Activated naive CD8-positive, alpha-beta T cell (primary cell): ENCODE measurements at regions not wholly inside any gene's neighbourhood (a gene's known extent, or its start where the extent isn't known, plus 50 kb on each side); places are given as distances from the start of the nearest gene placed in this dataset.

Experiments
- H3K27ac Mint-ChIP-seq: one replicate; pipeline ENCODE4 v1.8.0; 2021; ENCODE audit warnings: mixed read lengths
- H3K27me3 Mint-ChIP-seq: one replicate; pipeline ENCODE4 v1.8.0; 2021; ENCODE audit warnings: mixed read lengths
- H3K36me3 Mint-ChIP-seq: one replicate; pipeline ENCODE4 v1.8.0; 2021; ENCODE audit warnings: mixed read lengths
- H3K4me1 Mint-ChIP-seq: one replicate; pipeline ENCODE4 v1.8.0; 2021; ENCODE audit warnings: low read depth, mixed read lengths
- H3K4me3 Mint-ChIP-seq: one replicate; pipeline ENCODE4 v1.8.0; 2021; ENCODE audit warnings: mild to moderate bottlenecking, mixed read lengths
- H3K9me3 Mint-ChIP-seq: one replicate; pipeline ENCODE4 v1.8.0; 2021; ENCODE audit warnings: low read depth, mixed read lengths

- Mint-ChIP-seq H3K9me3 (peaks cover 5% of the 10 kb centered on the region), H3K4me1 (no peaks in the 10 kb centered on the region), H3K27me3 (no peaks in the 10 kb centered on the region), H3K27ac (no peak overlapping the region), H3K4me3 (no peak overlapping the region), H3K36me3 (no peaks in the 10 kb centered on the region)
Measured at GRCh38 chr4:188691811-188692210, 552.6 kb downstream of the TRIML1 start.

GRCh38 chr4:188695261-188695660 is 556.0 kb downstream of the TRIML1 start:
- Mint-ChIP-seq H3K4me3 (no peak overlapping the region), H3K27ac (no peak overlapping the region), H3K27me3 (no peaks in the 10 kb centered on the region), H3K4me1 (no peaks in the 10 kb centered on the region), H3K9me3 (peaks cover 4% of the 10 kb centered on the region), H3K36me3 (no peaks in the 10 kb centered on the region)

- Mint-ChIP-seq H3K4me3 (no peak overlapping the region), H3K4me1 (no peaks in the 10 kb centered on the region)
Measured at GRCh38 chr4:188697243-188697642, 558.0 kb downstream of the TRIML1 start.

GRCh38 chr4:188701952-188702351 is 562.7 kb downstream of the TRIML1 start:
- Mint-ChIP-seq H3K9me3 (peaks cover 4% of the 10 kb centered on the region), H3K36me3 (no peaks in the 10 kb centered on the region), H3K4me1 (no peaks in the 10 kb centered on the region), H3K27me3 (no peaks in the 10 kb centered on the region), H3K27ac (no peak overlapping the region), H3K4me3 (no peak overlapping the region)

More at GRCh38 chr4:188697243-188697642, 558.0 kb downstream of the TRIML1 start:
- peaks cover 4% of the 10 kb centered on the region for H3K9me3 Mint-ChIP-seq
- no peaks in the 10 kb centered on the region for H3K27me3 Mint-ChIP-seq
- no peak overlapping the region for H3K27ac Mint-ChIP-seq
- H3K36me3 Mint-ChIP-seq = no peaks in the 10 kb centered on the region

- Mint-ChIP-seq H3K27me3 (no peaks in the 10 kb centered on the region), H3K4me3 (no peak overlapping the region), H3K27ac (no peak overlapping the region), H3K9me3 (no peaks in the 10 kb centered on the region), H3K4me1 (no peaks in the 10 kb centered on the region), H3K36me3 (no peaks in the 10 kb centered on the region)
Measured at GRCh38 chr4:188704288-188704687, 565.0 kb downstream of the TRIML1 start.

GRCh38 chr4:188707036-188707435 is 567.8 kb downstream of the TRIML1 start:
- Mint-ChIP-seq H3K36me3 (no peaks in the 10 kb centered on the region), H3K4me1 (no peaks in the 10 kb centered on the region), H3K9me3 (no peaks in the 10 kb centered on the region), H3K27ac (no peak overlapping the region), H3K4me3 (no peak overlapping the region), H3K27me3 (no peaks in the 10 kb centered on the region)

GRCh38 chr4:188714501-188714900 is 575.3 kb downstream of the TRIML1 start:
- no peaks in the 10 kb centered on the region for H3K27me3 Mint-ChIP-seq
- H3K36me3 Mint-ChIP-seq = no peaks in the 10 kb centered on the region
- H3K4me1 Mint-ChIP-seq = no peaks in the 10 kb centered on the region
- no peak overlapping the region for H3K4me3 Mint-ChIP-seq
- H3K27ac Mint-ChIP-seq = no peak overlapping the region
- H3K9me3 Mint-ChIP-seq = peaks cover 8% of the 10 kb centered on the region

- no peaks in the 10 kb centered on the region for H3K36me3 Mint-ChIP-seq
- H3K4me3 Mint-ChIP-seq = no peak overlapping the region
- H3K4me1 Mint-ChIP-seq = no peaks in the 10 kb centered on the region
- H3K9me3 Mint-ChIP-seq = peaks cover 8% of the 10 kb centered on the region
- H3K27me3 Mint-ChIP-seq = no peaks in the 10 kb centered on the region
- no peak overlapping the region for H3K27ac Mint-ChIP-seq
Measured at GRCh38 chr4:188714907-188715306, 575.7 kb downstream of the TRIML1 start.

GRCh38 chr4:188717661-188718060 is 578.4 kb downstream of the TRIML1 start:
- H3K4me3 Mint-ChIP-seq = no peak overlapping the region

GRCh38 chr4:188719794-188720193 is 580.6 kb downstream of the TRIML1 start:
- no peak overlapping the region for H3K4me3 Mint-ChIP-seq
- H3K27me3 Mint-ChIP-seq = no peaks in the 10 kb centered on the region
- H3K4me1 Mint-ChIP-seq = no peaks in the 10 kb centered on the region
- peaks cover 4% of the 10 kb centered on the region for H3K9me3 Mint-ChIP-seq
- peaks cover 2% of the 10 kb centered on the region for H3K36me3 Mint-ChIP-seq
- H3K27ac Mint-ChIP-seq = no peak overlapping the region

More at GRCh38 chr4:188717661-188718060, 578.4 kb downstream of the TRIML1 start:
- Mint-ChIP-seq H3K27ac (no peak overlapping the region), H3K4me1 (no peaks in the 10 kb centered on the region), H3K36me3 (peaks cover 2% of the 10 kb centered on the region), H3K9me3 (peaks cover 8% of the 10 kb centered on the region), H3K27me3 (no peaks in the 10 kb centered on the region)

GRCh38 chr4:188722911-188723310 is 583.7 kb downstream of the TRIML1 start:
- Mint-ChIP-seq H3K27ac (no peak overlapping the region), H3K9me3 (no peaks in the 10 kb centered on the region), H3K4me1 (no peaks in the 10 kb centered on the region), H3K36me3 (peaks cover 2% of the 10 kb centered on the region), H3K27me3 (no peaks in the 10 kb centered on the region), H3K4me3 (no peak overlapping the region)

- H3K4me3 Mint-ChIP-seq = no peak overlapping the region
- H3K9me3 Mint-ChIP-seq = peaks cover 16% of the 10 kb centered on the region
- no peaks in the 10 kb centered on the region for H3K27me3 Mint-ChIP-seq
- no peaks in the 10 kb centered on the region for H3K4me1 Mint-ChIP-seq
- no peaks in the 10 kb centered on the region for H3K36me3 Mint-ChIP-seq
- H3K27ac Mint-ChIP-seq = no peak overlapping the region
Measured at GRCh38 chr4:188727746-188728145, 588.5 kb downstream of the TRIML1 start.

GRCh38 chr4:188728359-188728758 is 589.1 kb downstream of the TRIML1 start:
- Mint-ChIP-seq H3K4me1 (no peaks in the 10 kb centered on the region), H3K27me3 (no peaks in the 10 kb centered on the region), H3K27ac (no peak overlapping the region), H3K9me3 (peaks cover 20% of the 10 kb centered on the region), H3K36me3 (no peaks in the 10 kb centered on the region), H3K4me3 (no peak overlapping the region)

GRCh38 chr4:188732131-188732530 is 592.9 kb downstream of the TRIML1 start:
- no peaks in the 10 kb centered on the region for H3K4me1 Mint-ChIP-seq
- peaks cover 22% of the 10 kb centered on the region for H3K9me3 Mint-ChIP-seq
- no peak overlapping the region for H3K27ac Mint-ChIP-seq
- H3K27me3 Mint-ChIP-seq = no peaks in the 10 kb centered on the region
- no peaks in the 10 kb centered on the region for H3K36me3 Mint-ChIP-seq
- H3K4me3 Mint-ChIP-seq = no peak overlapping the region

GRCh38 chr4:188735082-188735481 is 595.8 kb downstream of the TRIML1 start:
- H3K27me3 Mint-ChIP-seq = no peaks in the 10 kb centered on the region
- H3K4me3 Mint-ChIP-seq = no peak overlapping the region
- no peak overlapping the region for H3K27ac Mint-ChIP-seq
- no peaks in the 10 kb centered on the region for H3K36me3 Mint-ChIP-seq
- H3K4me1 Mint-ChIP-seq = no peaks in the 10 kb centered on the region
- H3K9me3 Mint-ChIP-seq = peaks cover 22% of the 10 kb centered on the region

- no peaks in the 10 kb centered on the region for H3K27me3 Mint-ChIP-seq
- H3K4me1 Mint-ChIP-seq = no peaks in the 10 kb centered on the region
- H3K36me3 Mint-ChIP-seq = no peaks in the 10 kb centered on the region
- no peak overlapping the region for H3K27ac Mint-ChIP-seq
- H3K9me3 Mint-ChIP-seq = peaks cover 10% of the 10 kb centered on the region
- H3K4me3 Mint-ChIP-seq = no peak overlapping the region
Measured at GRCh38 chr4:188737251-188738002, 598.2 kb downstream of the TRIML1 start.
